NB4 (cell line): ENCODE measurements at regions not wholly inside any gene's neighbourhood (a gene's known extent, or its start where the extent isn't known, plus 50 kb on each side); places are given as distances from the start of the nearest gene placed in this dataset.

Experiments used
- CTCF ChIP-seq: IDR thresholded peaks from one replicate; pipeline ENCODE4 v1.5.1; 2012; ENCODE audit warnings: low read depth, low read length
- MAX ChIP-seq: IDR thresholded peaks from 2 replicates; pipeline ENCODE4 v1.6.1; 2011; ENCODE audit warnings: low read depth, low read length
- POLR2A ChIP-seq: IDR thresholded peaks from 2 replicates; pipeline ENCODE4 v1.6.1; 2011; ENCODE audit warnings: mild to moderate bottlenecking; ENCODE audit not compliant: insufficient read length; ENCODE audit errors: extremely low read depth

DNA sequence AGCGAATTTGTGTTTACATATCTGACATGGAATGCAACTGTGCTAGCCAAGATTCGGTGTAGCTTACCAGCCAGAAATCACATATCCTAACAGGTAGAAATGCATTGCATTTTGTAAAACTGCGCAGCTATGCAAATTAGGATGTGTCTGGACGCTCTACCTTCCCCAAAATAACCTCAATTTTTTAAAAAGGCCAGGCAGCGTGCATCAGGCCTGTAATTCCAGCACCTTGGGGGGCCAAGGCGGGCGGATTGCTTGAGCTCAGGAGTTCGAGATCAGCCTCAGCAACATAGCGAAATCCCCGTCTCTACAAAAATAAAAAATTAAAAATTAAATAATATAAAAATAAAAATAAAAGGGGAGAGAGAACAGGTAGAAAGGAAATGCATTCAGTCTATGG lies 305.0 kb downstream of the TYW1 start:
- TF ChIP-seq CTCF: no peak
- no peak for TF ChIP-seq POLR2A
- TF ChIP-seq MAX: no peak
